ENCODE measurements at regions not wholly inside any gene's neighbourhood (a gene's known extent, or its start where the extent isn't known, plus 50 kb on each side); places are given as distances from the start of the nearest gene placed in this dataset.

DNA sequence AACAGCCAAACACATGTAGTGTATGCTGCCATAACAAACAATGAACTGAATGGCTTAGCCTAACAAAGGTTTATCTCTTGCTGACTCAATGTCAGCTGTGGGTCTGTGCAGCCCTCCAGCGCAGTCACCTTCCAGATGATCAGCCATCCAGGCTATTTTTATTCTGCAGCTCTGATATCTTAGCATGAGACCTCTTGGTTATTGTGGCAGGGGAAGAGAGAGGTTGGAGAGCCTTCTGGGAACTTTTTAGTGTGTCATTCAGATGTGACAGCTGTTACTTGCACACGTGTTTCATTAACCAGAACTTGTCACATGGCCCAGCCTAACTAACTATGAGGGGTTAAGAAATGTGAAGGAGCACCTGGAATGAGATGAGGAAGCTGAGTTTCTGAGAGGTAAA, 202.5 kb downstream of the DHX35 start:
- Histone ChIP-seq H3K27me3 (ENCODE audit: insufficient read depth, low read length) (no peaks in the 10 kb centered on the region), H3K9me3 (ENCODE audit: low read depth, low read length) (no peaks in the 10 kb centered on the region), H3K4me1 (ENCODE audit: insufficient read depth, low read length) (no peaks in the 10 kb centered on the region), H4K20me1 (ENCODE audit: insufficient read depth, low read length) (no peaks in the 10 kb centered on the region), H3K27ac (ENCODE audit: low read depth, low read length) (no peak overlapping the region), H3K4me2 (ENCODE audit: insufficient read depth, low read length) (no peak overlapping the region), H2AFZ (ENCODE audit: low read length) (no peak overlapping the region), H3K36me3 (ENCODE audit: insufficient read depth, low read length) (no peaks in the 10 kb centered on the region), H3K4me3 (ENCODE audit: insufficient read depth, low read length) (no peak overlapping the region), H3K79me2 (ENCODE audit: insufficient read depth, low read length) (no peaks in the 10 kb centered on the region)
- no peak for DNase-seq (ENCODE audit: insufficient read length, low spot score, missing footprints)
- TF ChIP-seq CTCF (IDR thresholded peaks at IDR 0.05; ENCODE audit: extremely low read depth, low read depth, low read length): no peak

DNA sequence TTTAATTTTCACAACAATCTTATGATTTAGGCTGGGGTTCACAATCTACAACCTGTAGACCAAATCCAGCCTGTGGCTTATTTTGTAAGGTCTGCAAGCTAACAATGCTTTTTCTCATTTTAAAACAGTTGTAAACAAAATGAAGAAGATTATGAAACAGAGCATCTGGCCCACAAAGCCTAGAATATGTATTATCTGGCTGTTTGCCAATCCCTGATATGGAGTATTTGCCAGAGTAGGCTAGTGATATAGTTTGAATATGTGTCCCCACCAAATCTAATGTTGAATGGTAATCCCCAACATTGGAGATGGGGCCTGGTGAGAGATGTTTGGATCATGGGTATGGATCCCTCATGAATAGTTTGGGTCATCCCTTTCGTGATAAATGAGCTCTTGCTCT, 201.8 kb downstream of the DHX35 start:
- no peak overlapping the region for H2AFZ ChIP-seq (ENCODE audit: low read length)
- H3K79me2 ChIP-seq (ENCODE audit: insufficient read depth, low read length): no peaks in the 10 kb centered on the region
- H3K9me3 ChIP-seq (ENCODE audit: low read depth, low read length): no peaks in the 10 kb centered on the region
- no peak for DNase-seq (ENCODE audit: insufficient read length, low spot score, missing footprints)
- no peaks in the 10 kb centered on the region for H3K4me1 ChIP-seq (ENCODE audit: insufficient read depth, low read length)
- H4K20me1 ChIP-seq (ENCODE audit: insufficient read depth, low read length): no peaks in the 10 kb centered on the region
- H3K36me3 ChIP-seq (ENCODE audit: insufficient read depth, low read length): no peaks in the 10 kb centered on the region
- no peaks in the 10 kb centered on the region for H3K27me3 ChIP-seq (ENCODE audit: insufficient read depth, low read length)
- no peak overlapping the region for H3K4me2 ChIP-seq (ENCODE audit: insufficient read depth, low read length)
- no peak overlapping the region for H3K4me3 ChIP-seq (ENCODE audit: insufficient read depth, low read length)
- no peak for TF ChIP-seq CTCF (IDR thresholded peaks at IDR 0.05; ENCODE audit: extremely low read depth, low read depth, low read length)
- no peak overlapping the region for H3K27ac ChIP-seq (ENCODE audit: low read depth, low read length)

- H3K27ac ChIP-seq (ENCODE audit: low read depth, low read length): no peak overlapping the region
- H3K9me3 ChIP-seq (ENCODE audit: low read depth, low read length): no peaks in the 10 kb centered on the region
- no peak overlapping the region for H3K4me2 ChIP-seq (ENCODE audit: insufficient read depth, low read length)
These were observed 199.8 kb downstream of the DHX35 start for GRCh38 chr20:39161900-39162299.

DNA sequence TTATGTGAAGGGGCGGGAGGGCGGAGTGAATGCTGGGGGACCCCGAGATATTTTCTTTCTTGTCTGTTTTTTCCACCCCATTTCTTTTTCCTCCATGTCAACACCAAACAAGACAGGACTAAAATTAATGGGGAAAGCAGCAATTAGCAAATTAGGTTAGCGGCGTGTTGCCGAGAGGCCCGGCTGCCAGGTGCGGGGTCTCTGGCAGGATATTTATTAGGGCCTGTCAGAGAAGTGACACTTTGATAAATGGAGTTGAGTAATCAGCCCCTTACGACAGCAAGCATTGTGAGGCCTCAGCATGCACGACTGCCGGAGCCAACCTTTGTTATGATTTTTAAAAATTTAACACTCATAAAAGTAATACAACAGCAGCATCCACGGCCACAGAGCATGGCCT, 193.8 kb downstream of the DHX35 start:
- H3K27ac ChIP-seq (ENCODE audit: low read depth, low read length): no peak overlapping the region
- H3K4me1 ChIP-seq (ENCODE audit: insufficient read depth, low read length): no peaks in the 10 kb centered on the region
- no peaks in the 10 kb centered on the region for H3K36me3 ChIP-seq (ENCODE audit: insufficient read depth, low read length)
- TF ChIP-seq CTCF (IDR thresholded peaks at IDR 0.05; ENCODE audit: extremely low read depth, low read depth, low read length): no peak
- H3K27me3 ChIP-seq (ENCODE audit: insufficient read depth, low read length): no peaks in the 10 kb centered on the region
- no peak overlapping the region for H3K4me2 ChIP-seq (ENCODE audit: insufficient read depth, low read length)
- no peaks in the 10 kb centered on the region for H4K20me1 ChIP-seq (ENCODE audit: insufficient read depth, low read length)
- H3K79me2 ChIP-seq (ENCODE audit: insufficient read depth, low read length): no peaks in the 10 kb centered on the region
- H2AFZ ChIP-seq (ENCODE audit: low read length): no peak overlapping the region
- no peak overlapping the region for H3K4me3 ChIP-seq (ENCODE audit: insufficient read depth, low read length)
- DNase-seq (ENCODE audit: insufficient read length, low spot score, missing footprints): no peak
- no peaks in the 10 kb centered on the region for H3K9me3 ChIP-seq (ENCODE audit: low read depth, low read length)

More at GRCh38 chr20:39161900-39162299, 199.8 kb downstream of the DHX35 start:
- Histone ChIP-seq H3K4me3 (ENCODE audit: insufficient read depth, low read length) (no peak overlapping the region), H3K4me1 (ENCODE audit: insufficient read depth, low read length) (no peaks in the 10 kb centered on the region), H3K36me3 (ENCODE audit: insufficient read depth, low read length) (no peaks in the 10 kb centered on the region), H3K27me3 (ENCODE audit: insufficient read depth, low read length) (no peaks in the 10 kb centered on the region), H2AFZ (ENCODE audit: low read length) (no peak overlapping the region), H3K79me2 (ENCODE audit: insufficient read depth, low read length) (no peaks in the 10 kb centered on the region), H4K20me1 (ENCODE audit: insufficient read depth, low read length) (no peaks in the 10 kb centered on the region)
- TF ChIP-seq CTCF (IDR thresholded peaks at IDR 0.05; ENCODE audit: extremely low read depth, low read depth, low read length): no peak
- DNase-seq (ENCODE audit: insufficient read length, low spot score, missing footprints): no peak
